Activated T-cell treated with anti-CD3 and anti-CD28 coated beads for 48 hours (primary cell): ENCODE measurements at regions not wholly inside any gene's neighbourhood (a gene's known extent, or its start where the extent isn't known, plus 50 kb on each side); places are given as distances from the start of the nearest gene placed in this dataset.

Source experiments
- DNase-seq: peaks from one replicate; pipeline ENCODE4 v3.0.0-alpha.2; 2020; ENCODE audit warnings: low read depth

GRCh38 chr20:39309458-39309857 is 347.3 kb downstream of the DHX35 start:
- no peak for DNase-seq

GRCh38 chr20:39302312-39302711 is 340.2 kb downstream of the DHX35 start:
- DNase-seq, result no peak

- DNase-seq, result no peak
Measured at GRCh38 chr20:39299783-39300182, 337.6 kb downstream of the DHX35 start.

DNA sequence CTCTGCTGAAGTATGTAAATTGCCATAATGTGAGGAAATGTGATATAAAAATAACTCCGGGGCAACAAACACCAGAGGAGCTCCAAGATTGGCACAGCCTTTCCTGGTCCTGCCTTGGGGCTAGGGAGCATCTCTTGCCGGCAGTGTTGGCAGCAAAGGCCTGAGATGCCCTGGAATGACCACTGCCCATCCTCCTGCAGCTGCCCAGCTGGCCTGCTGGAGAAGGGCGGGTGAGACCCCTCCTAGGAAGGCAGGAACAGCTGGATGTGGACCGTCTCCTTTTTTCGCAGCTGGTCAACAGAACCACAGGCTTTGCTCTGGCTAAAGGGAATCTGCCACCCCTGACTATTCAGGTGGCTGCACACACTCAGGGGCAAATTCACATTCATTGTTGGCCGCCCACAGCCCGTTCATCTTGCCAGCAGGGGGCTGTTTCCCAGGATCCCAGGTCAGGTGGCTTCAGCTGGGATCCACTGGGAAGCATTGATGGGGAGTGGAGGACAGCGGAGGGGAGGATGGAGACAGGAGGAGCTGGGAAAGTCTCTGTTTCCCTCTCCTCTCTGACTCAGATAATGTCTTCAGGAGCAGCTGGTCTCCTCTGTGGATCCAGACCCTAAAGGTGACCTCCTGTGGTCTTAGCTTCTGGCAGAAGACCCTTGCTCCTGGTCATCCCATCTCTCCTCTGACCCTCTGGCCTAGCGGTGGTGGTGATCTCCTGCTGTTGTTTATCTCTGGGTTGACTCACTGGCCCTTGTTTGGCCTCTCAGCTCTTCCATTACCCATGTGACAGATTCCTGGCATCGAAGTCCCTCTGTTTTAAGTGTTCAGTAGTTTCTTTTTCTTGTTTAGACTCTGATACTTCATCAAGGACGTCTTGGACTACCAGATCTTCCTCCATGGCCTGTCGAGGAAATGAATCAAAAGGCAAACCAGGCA is 336.7 kb downstream of the DHX35 start:
- DNase-seq, result no peak

DNA sequence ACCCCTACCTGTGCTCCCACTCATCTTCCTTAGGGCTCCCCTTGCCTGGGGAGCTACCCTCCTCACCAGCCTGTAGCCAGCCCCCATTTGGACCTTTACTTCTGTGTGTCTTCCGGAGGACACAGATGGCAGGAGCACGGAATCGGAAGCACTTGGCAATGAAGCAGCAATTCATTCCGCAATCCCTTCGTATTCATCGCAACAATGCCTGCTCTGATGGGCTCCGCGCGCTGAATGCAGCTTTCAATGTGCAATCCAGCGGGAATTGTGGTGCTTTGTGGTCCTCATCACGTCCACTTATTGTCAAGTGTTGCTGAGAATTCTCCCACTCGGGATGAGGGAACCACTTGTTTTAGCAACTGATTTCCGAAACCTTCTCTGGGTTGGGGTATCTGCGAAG is 336.0 kb downstream of the DHX35 start:
- DNase-seq, result no peak

- no peak for DNase-seq
Measured at GRCh38 chr20:39295301-39295700, 333.2 kb downstream of the DHX35 start.

DNA sequence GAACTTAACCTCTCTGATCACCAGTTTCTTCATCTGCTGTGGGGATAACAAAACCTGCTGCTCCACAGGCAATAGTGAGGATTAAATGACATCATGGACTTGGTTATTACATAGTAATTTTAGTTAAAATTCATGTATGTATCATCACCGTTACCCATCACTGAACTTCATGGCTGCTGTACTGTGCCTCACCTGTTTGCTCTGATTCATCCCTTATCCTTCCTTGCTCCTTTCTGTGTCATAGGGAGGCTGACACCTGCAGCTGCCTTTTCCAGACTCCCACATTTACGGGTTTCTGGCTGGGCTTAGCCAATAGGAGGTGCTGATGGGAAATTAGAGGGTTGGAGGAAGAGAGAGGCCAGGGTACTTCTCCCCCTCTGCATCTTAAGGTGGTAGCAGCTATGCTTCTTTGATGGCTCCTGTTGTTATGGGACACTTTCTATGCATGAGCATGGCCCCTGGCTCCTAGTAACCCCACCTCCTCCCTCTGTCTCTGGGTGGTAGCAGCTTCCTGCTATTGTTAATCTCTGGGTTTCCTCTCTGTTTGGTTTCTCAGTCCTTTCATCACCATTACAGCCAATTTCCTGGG is 332.1 kb downstream of the DHX35 start:
- DNase-seq, result no peak

GRCh38 chr20:39292193-39292736 is 330.1 kb downstream of the DHX35 start:
- DNase-seq, result no peak

DNA sequence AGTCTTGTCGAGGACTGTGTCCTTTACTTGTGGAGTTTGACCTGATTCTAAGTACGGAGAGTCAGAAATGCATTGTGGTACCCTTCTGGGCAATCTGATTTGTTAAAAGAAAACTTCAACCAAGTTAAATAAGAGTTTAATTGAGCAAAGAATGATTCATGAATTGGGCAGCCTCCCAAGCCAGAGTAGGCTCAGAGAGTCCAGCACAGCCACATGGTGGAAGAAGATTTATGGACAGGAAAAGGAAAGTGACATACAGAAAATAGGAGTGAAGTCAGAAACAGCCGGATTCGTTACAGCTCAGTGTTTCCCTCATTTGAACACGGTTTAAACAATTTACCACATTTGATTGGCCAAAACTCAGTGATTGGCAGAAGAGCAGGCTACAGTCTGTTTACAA is 329.2 kb downstream of the DHX35 start:
- DNase-seq, result no peak

DNA sequence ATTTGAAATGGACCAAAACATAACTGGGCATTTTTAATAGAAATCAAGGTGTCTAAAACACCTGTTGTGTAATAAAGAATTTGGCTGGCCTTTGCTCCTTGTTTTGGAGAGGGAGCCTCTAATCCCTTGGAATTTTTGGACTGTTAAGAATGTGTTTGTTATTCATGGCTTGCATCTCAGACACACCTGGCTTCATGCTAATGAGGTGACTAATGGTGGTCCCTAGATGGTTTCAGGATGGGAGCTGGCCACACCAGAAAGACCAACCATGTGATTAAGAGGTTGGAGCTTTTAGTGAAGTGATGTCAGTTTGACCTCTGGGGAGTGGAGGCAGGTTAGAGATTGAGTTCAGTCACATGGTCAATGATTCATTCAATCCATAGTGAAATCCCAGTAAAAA is 328.4 kb downstream of the DHX35 start:
- DNase-seq, result no peak

DNA sequence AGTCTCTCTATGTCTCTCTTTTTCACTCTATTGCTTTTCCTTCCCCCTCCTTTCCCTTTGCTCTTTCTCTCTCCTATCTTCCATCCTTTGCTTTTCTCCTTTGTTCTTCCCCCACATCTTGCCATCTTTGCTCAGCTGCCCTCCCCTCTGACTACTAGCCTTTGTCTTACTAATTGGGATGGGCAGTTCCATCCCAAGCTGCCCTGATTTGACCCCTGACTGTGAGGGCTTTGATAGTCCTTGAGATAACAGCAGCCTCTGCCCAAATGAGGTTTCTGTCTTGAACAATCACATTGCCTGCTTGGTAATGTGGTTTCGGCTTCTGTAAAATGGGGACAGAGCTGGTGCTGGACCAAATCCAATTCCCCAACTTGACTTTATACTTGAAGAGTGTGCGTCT is 327.7 kb downstream of the DHX35 start:
- no peak for DNase-seq

DNA sequence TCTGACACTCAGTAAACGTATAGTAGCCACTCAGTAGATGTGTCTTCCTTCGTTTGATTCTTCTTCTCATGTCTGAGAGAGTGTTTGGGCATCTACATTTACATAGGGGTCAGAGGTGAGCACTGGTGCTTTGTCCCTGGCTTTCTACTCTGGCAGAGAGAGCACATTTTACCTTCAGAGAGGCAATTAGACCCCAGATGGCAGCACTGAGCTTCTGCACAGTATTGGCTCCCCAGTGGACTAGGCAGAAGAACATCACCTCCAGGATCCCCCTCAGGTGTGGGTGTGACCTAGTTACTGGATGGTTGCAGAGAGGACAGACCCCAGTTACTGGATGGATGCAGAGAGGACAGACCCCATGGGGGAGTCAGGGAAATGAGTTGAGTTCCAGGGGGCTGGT is 327.2 kb downstream of the DHX35 start:
- DNase-seq, result no peak

- no peak for DNase-seq
Measured at GRCh38 chr20:39283464-39283863, 321.3 kb downstream of the DHX35 start.

GRCh38 chr20:39282619-39283092 is 320.5 kb downstream of the DHX35 start:
- DNase-seq, result no peak

GRCh38 chr20:39280875-39281274 is 318.7 kb downstream of the DHX35 start:
- no peak for DNase-seq

GRCh38 chr20:39278230-39278788 is 316.2 kb downstream of the DHX35 start:
- DNase-seq, result no peak

- DNase-seq, result no peak
Measured at GRCh38 chr20:39277185-39277584, 315.0 kb downstream of the DHX35 start.

- DNase-seq, result no peak
Measured at GRCh38 chr20:39270837-39271604, 308.9 kb downstream of the DHX35 start.

DNA sequence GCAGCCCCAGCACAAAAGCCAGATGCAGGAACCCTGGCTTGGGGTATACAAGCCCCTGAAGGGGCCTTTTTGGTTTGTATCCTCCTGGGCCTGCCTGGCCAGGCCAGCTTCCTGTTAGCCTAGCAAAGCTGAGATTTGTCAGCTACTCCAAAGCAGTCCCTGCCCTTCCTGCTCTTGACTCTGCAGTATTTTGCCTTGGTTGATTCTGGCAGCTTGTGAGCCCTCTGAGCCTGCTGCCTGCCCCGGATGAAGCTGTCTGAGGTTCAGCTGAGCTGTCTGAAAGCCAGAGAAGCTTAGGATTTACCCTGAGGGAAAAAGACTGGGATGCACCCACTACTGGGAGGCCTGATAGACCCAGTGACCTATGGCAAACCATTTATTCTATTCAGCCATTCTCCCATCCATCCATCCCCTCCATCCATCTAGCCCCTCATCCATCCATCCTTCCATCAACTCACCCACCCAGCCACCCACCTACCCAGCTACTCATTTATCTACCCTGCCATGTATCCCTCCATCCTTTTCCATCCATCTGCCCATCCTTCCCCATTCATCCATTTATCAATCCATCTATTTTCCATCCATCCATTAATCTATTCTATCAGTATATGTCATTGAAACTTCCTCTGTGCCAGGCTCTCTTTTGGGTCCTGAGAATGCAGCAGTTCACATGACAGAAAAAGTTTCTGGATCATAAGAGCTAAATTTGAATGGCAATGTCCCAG is 307.5 kb downstream of the DHX35 start:
- no peak for DNase-seq

GRCh38 chr20:39268981-39269461 is 306.9 kb downstream of the DHX35 start:
- peak; percentile 30 for DNase-seq

DNA sequence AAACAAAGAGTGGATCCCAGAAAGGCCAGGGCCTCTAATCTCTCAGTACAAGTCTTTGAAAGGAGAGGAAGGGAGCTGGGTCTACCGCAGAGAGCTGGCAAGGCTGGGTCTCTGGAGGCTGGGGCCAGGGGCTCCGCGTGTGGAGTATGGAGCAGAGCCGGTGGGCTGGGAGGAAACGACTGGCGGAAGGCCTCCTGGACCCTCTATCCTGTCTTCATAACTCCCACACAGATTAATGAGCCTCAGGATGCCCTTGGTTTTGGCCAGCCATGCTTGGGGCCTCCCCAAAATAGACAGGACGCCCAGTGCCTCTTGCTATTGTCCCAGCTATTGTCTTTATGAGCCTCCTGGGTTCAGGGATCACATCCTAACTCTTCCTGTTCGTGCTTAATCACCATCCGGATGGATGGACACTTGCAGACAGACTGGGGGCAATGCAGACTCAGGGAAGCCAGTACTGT is 306.4 kb downstream of the DHX35 start:
- DNase-seq, result no peak
